CD4-positive, alpha-beta T cell (primary cell): ENCODE measurements at regions not wholly inside any gene's neighbourhood (a gene's known extent, or its start where the extent isn't known, plus 50 kb on each side); places are given as distances from the start of the nearest gene placed in this dataset.

Experiments
- ATAC-seq: fragments of 200-7000 bp; cut with Tn5 transposase; one replicate; pipeline ENCODE4 v1.10.0; 2022; ENCODE audit warnings: mild to moderate bottlenecking; ENCODE audit not compliant: poor library complexity
- CTCF ChIA-PET: fragments of 350-600 bp; sonication (Branson Sonifier 250); formaldehyde crosslinking; loops from one replicate; lab custom pipeline; 2021; ENCODE audit warnings: antibody characterized with exemption, inconsistent platforms; lab: Charles Lee
- POLR2A ChIA-PET: fragments of 350-600 bp; sonication (Branson Sonifier 250); formaldehyde crosslinking; loops from one replicate; lab custom pipeline; 2021; ENCODE audit warnings: antibody characterized with exemption, inconsistent platforms; lab: Charles Lee
- DNase-seq, 14 experiments: peaks; one replicate each; pipeline ENCODE4 v3.0.0-alpha.2; 2013 to 2020; ENCODE audit warnings: mixed read lengths in 2 of 14
- H3K27ac ChIP-seq, 2 donors: one replicate each; pipeline versions ENCODE4 v1.5.1 to v1.7.0; 2013; ENCODE audit warnings: low read length in 2 of 2, low read depth in 1 of 2, mild to moderate bottlenecking in 1 of 2
- H3K27me3 ChIP-seq, 2 experiments: 1 replicate in 1 of 2; 2 replicates in 1 of 2; pipeline versions ENCODE4 v1.6.1 to v1.7.0; 2013; ENCODE audit warnings: low read length in 2 of 2, control low read depth in 1 of 2, mild to moderate bottlenecking in 1 of 2, moderate library complexity in 1 of 2; ENCODE audit not compliant: insufficient read depth in 2 of 2, control insufficient read depth in 1 of 2
- H3K36me3 ChIP-seq: one replicate; pipeline ENCODE4 v1.6.1; 2013; ENCODE audit warnings: low read length, control low read depth; ENCODE audit not compliant: insufficient read depth
- H3K4me1 ChIP-seq: one replicate; pipeline ENCODE4 v1.6.1; 2013; ENCODE audit warnings: low read length, control low read depth; ENCODE audit not compliant: insufficient read depth
- H3K4me3 ChIP-seq: one replicate; pipeline ENCODE4 v1.5.1; 2013; ENCODE audit warnings: mild to moderate bottlenecking, low read length, moderate library complexity
- H3K9me3 ChIP-seq, 2 experiments: 1 replicate in 1 of 2; 2 replicates in 1 of 2; pipeline versions ENCODE4 v1.6.1 to v1.7.0; 2013; ENCODE audit warnings: low read length in 2 of 2, mild to moderate bottlenecking in 2 of 2, control low read depth in 1 of 2, moderate library complexity in 1 of 2; ENCODE audit not compliant: control insufficient read depth in 1 of 2, insufficient read depth in 1 of 2
- H3K27ac Mint-ChIP-seq: one replicate; pipeline ENCODE4 v1.8.0; 2020; ENCODE audit warnings: mixed read lengths
- H3K27me3 Mint-ChIP-seq: one replicate; pipeline ENCODE4 v1.8.0; 2021; ENCODE audit warnings: mixed read lengths
- H3K36me3 Mint-ChIP-seq: one replicate; pipeline ENCODE4 v1.8.0; 2021; ENCODE audit warnings: low read depth, mixed read lengths
- H3K4me1 Mint-ChIP-seq: one replicate; pipeline ENCODE4 v1.8.0; 2021; ENCODE audit warnings: low read depth, mixed read lengths
- H3K4me3 Mint-ChIP-seq: one replicate; pipeline ENCODE4 v1.8.0; 2020; ENCODE audit warnings: mild to moderate bottlenecking, mixed read lengths
- H3K9me3 Mint-ChIP-seq: one replicate; pipeline ENCODE4 v1.8.0; 2020; ENCODE audit warnings: mixed read lengths
- intact Hi-C, 2 experiments: fragments of 100-400 bp; cut with DNase I in 1 of 2; cut with micrococcal nuclease in 1 of 2; formaldehyde crosslinking; loops; one replicate each; pipeline versions ENCODE4 v1.15.1 to v1.9.0; 2023 to 2025; cut with DNase I, micrococcal nuclease
- TF ChIP-seq, protein P1 (sequence below): fragments of 200-600 bp; IDR thresholded peaks from one replicate; pipeline ENCODE4 v1.8.0; 2022; ENCODE audit warnings: antibody characterized with exemption, mild to moderate bottlenecking

DNA sequence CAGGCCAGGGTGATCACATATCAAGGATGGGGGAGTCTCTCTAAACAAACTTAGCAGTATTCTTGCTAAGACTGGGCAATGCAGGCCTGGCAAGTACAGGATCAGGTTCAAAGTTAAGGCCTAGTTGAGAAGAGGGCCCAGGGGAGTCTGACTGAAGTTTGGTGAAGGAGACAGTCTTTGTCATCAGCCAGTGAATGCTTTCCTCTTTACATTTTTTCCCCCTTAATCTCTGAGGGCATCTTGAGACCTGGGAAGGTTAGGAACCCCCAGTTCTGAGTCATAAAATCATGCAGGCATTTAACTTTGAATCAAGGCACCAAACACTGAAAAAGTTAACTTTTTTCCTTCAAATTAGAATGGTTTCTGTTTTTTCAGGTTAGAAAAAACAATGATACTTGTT lies 311.5 kb downstream of the REEP3 start:
- intact Hi-C loops: no loop called here
- Mint-ChIP-seq H3K4me1 (no peaks in the 10 kb centered on the region), H3K9me3 (no peaks in the 10 kb centered on the region), H3K27me3 (peaks cover 21% of the 10 kb centered on the region), H3K4me3 (no peak overlapping the region), H3K27ac (no peak overlapping the region), H3K36me3 (no peaks in the 10 kb centered on the region)
- ChIA-PET POLR2A (no interaction called here), CTCF (no interaction called here)
- Histone ChIP-seq H3K9me3 (no peaks in the 10 kb centered on the region), H3K4me3 (no peak overlapping the region), H3K27me3 (peaks cover 0 to 8% of the 10 kb centered on the region in 2 experiments), H3K27ac (no peak overlapping the region), H3K4me1 (no peaks in the 10 kb centered on the region), H3K36me3 (no peaks in the 10 kb centered on the region)
- DNase-seq: no peak
- ATAC-seq: no peak
- TF ChIP-seq, protein P1, sequence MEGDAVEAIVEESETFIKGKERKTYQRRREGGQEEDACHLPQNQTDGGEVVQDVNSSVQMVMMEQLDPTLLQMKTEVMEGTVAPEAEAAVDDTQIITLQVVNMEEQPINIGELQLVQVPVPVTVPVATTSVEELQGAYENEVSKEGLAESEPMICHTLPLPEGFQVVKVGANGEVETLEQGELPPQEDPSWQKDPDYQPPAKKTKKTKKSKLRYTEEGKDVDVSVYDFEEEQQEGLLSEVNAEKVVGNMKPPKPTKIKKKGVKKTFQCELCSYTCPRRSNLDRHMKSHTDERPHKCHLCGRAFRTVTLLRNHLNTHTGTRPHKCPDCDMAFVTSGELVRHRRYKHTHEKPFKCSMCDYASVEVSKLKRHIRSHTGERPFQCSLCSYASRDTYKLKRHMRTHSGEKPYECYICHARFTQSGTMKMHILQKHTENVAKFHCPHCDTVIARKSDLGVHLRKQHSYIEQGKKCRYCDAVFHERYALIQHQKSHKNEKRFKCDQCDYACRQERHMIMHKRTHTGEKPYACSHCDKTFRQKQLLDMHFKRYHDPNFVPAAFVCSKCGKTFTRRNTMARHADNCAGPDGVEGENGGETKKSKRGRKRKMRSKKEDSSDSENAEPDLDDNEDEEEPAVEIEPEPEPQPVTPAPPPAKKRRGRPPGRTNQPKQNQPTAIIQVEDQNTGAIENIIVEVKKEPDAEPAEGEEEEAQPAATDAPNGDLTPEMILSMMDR: no peak

DNA sequence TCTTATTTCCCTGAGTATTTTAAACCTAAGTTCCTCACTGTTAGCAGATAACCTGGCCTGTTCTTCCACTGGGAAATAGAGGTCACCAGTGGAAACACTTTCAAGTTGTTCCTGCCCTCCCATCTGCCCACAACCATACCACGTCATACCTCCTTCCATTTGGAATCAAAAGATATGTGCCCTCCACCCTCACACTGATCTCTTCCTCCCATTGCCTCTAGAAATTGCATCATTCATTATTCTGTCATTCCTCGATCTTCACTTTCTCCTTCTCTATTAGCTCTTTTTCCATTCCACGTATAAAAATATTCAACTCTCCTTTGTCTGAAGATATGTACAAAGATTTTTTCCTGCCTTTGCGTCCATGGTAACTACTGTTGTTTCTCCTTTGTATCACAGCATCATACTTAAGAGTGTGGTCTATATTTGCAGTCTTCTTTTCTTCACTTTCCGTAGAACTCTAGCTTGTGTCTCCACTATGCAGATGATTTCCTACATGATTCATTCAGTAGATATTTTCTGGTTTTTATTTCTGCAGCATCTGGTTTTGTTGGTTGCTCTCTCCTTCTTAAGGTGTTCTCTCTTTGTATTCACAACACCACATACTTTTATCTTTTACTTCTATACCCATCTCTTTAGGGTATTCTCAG lies 312.3 kb downstream of the REEP3 start:
- H3K27me3 ChIP-seq: peaks cover 0 to 8% of the 10 kb centered on the region in 2 experiments
- CTCF ChIA-PET: no interaction called here
- POLR2A ChIA-PET: no interaction called here
- DNase-seq (no peak), ATAC-seq (no peak)
- no peak overlapping the region for H3K27ac ChIP-seq
- TF ChIP-seq, protein P1: no peak
- Mint-ChIP-seq H3K9me3 (no peaks in the 10 kb centered on the region), H3K27me3 (peaks cover 21% of the 10 kb centered on the region), H3K4me1 (no peaks in the 10 kb centered on the region), H3K27ac (no peak overlapping the region), H3K36me3 (no peaks in the 10 kb centered on the region), H3K4me3 (no peak overlapping the region)
- H3K36me3 ChIP-seq: no peaks in the 10 kb centered on the region
- H3K9me3 ChIP-seq: no peaks in the 10 kb centered on the region
- H3K4me1 ChIP-seq: no peaks in the 10 kb centered on the region
- H3K4me3 ChIP-seq: no peak overlapping the region
- intact Hi-C loops: no loop called here

DNA sequence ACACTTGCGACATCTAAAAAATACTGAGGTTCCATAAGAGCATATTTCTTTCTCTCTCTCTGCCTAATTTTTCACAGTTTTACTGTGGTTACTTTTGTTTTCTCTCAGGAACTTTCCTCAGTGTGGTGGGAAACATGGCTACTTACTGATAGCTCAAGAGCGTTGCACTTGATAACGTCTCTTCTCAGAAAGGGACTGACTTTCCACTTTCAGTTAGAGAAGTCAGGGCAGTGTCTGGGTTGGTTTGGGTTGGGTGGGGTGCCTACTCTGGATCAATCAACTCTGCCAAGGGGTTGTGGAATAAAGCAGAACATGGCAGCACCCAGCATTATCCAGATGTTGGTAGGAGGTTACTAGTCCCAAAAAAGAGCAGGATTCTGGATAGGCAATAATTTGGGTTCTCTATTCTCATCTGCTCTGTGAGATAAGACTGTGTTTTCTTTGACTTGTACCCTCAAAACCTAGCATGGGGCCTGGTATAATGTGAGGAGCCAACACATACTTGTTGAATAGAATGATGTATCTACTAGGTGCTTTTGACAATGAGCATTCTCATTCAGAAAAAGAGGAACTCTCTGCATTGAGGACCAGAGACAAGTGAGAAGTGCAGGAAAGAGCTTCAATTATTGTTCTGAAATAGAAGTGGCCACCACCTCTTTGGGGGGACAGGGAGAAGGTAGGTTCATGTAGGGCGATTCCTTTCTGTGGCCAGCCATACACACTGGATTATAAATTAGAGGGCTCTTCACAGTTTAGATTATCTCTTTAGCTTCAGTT lies 315.7 kb downstream of the REEP3 start:
- Mint-ChIP-seq H3K27me3 (peaks cover 26% of the 10 kb centered on the region), H3K4me3 (no peak overlapping the region), H3K27ac (no peak overlapping the region), H3K9me3 (no peaks in the 10 kb centered on the region), H3K4me1 (no peaks in the 10 kb centered on the region), H3K36me3 (no peaks in the 10 kb centered on the region)
- Histone ChIP-seq H3K9me3 (no peaks in the 10 kb centered on the region), H3K36me3 (no peaks in the 10 kb centered on the region), H3K27ac (no peak overlapping the region), H3K4me1 (no peaks in the 10 kb centered on the region), H3K27me3 (peaks cover 0 to 4% of the 10 kb centered on the region in 2 experiments), H3K4me3 (no peak overlapping the region)
- ChIA-PET CTCF (no interaction called here), POLR2A (no interaction called here)
- ATAC-seq (no peak), DNase-seq (no peak)
- TF ChIP-seq, protein P1: no peak
- intact Hi-C loops: no loop called here
